MV-4-11 (cell line): ENCODE measurements at regions not wholly inside any gene's neighbourhood (a gene's known extent, or its start where the extent isn't known, plus 50 kb on each side); places are given as distances from the start of the nearest gene placed in this dataset.

Source experiments
- DNase-seq: peaks from one replicate; lab custom pipeline; 2025; lab: John Stamatoyannopoulos, UW

GRCh38 chr10:133035952-133036351 is 51.8 kb upstream of the ADGRA1 start:
- no peak for DNase-seq

DNA sequence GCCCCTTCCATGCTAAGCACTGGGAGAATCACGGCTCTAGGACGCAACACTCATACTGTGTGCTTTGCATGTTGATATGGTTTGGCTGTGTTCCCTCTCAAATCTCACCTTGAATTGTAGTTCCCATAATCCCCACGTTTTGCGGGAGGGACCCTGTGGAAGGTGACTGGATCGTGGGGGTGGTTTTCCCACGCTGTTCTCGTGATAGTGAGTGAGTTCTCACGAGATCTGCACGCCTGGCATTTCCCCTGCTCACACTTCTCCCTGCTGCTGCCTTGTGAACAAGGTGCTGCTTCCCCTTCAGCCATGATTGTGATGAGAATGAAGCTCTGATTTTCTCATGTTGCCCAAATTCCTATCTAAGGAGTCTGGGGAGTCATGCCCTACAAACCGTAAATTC is 53.0 kb upstream of the ADGRA1 start:
- DNase-seq, result no peak

DNA sequence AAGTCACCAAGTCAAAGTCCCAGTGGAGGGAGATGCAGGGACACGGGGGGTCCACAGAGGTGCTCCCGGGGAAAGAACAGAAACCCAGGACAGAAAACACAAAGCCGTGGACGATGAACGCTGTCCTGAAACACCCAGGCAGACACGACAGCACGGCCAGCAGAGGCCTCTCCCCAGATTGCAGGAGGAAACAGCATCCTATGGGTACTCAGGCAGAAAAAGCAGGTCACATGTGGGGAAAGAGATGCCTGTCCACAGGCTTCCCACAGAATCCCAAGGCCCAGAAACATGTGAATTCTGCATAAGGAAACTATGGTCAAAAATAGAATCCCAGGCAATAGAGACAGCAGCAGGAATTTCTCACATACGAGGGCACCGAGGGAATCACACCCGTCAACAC is 53.6 kb upstream of the ADGRA1 start:
- no peak for DNase-seq

DNA sequence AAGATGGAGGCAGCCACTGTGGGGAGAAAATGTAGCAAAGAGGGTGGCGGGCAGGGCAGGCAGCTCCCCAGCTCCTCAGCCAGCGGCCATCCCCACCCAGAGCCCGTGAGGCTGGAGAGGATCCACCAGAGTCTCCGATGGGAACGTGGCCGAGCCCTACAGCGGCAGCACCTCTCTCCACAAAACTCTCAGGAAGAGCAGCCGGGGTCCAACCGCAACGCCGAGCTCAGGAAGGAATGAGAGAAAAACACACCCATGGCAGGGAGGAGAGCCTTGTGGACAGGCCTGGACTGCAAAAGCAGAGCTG is 54.0 kb upstream of the ADGRA1 start:
- no peak for DNase-seq

DNA sequence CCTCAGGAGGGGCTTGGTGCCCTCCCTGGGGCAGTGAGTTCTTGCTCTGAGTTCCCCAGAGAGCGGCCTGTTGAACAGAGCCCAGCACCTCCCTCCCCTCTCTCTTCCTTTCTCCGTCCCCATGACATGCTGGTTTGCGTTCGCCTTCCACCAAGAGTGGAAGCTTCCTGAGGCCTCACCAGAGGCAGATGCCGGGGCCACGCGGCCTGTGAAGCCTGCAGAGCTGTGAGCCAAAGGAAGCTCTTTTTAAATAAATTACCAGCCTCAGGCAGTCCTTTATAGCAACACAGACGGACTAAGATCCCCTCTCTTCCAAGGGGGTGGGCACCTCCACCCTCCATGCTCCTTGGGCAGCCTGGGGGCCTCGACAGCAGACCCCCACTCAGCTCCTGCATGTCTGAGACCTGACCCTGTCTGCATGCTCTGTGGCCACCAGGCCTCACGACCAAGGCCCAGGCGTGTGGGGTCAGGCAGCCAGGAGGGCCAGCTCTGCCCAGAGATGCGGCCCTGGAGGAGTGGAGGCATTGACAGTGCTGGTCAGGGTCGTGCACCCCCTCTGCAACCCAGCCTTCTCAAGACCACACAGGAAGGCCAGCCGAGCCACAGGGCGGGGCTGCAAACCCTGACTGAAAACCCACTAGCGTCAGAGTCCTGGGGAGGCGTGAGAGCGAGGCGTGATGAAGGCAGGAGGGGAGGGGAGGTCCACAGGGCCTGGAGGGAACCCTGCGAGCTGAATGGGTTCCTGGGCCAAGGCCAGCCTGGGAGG is 54.6 kb upstream of the ADGRA1 start:
- no peak for DNase-seq

DNA sequence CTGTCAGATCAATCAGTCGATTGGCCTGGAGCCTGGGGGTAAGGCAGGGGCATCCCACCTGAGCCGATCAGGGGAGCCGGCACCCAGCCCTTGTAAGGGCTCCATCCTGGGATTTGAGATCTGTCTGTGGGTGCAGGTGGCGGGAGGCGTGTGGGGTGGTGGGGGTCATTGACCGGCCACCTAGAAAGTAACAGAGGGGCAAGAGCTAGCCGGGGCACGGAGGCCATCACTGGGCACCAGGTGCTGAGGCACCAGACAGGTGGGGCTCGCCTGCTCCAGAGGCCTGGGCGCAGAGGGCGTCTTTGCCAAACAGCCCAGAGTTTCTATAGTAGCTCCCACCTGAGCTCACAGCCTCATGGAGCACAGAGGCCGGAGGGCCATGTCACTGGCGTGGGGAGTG is 55.5 kb upstream of the ADGRA1 start:
- DNase-seq, result no peak

GRCh38 chr10:133031541-133032125 is 56.1 kb upstream of the ADGRA1 start:
- DNase-seq, result no peak

- DNase-seq, result no peak
Measured at GRCh38 chr10:133030781-133031180, 56.9 kb upstream of the ADGRA1 start.

DNA sequence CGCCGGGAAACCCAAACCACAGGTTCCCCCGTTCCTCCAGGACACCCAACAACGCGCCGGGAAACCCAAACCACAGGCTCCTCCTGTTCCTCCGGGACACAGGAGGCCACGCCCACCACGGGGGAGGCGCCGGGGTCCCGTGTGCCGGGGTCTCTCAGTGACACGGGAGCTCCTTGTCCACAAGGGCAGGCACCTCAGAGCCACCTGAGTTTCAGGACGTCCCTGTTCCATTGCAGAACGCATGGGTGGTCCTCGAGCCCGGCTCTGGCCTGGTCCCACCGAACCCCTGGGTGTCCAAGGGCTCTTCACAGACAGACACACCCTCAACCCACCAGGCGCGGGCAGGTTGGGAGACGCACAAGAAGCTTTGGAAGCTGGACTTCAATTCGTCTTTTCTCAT is 57.6 kb upstream of the ADGRA1 start:
- no peak for DNase-seq

- no peak for DNase-seq
Measured at GRCh38 chr10:133028956-133029355, 58.8 kb upstream of the ADGRA1 start.

DNA sequence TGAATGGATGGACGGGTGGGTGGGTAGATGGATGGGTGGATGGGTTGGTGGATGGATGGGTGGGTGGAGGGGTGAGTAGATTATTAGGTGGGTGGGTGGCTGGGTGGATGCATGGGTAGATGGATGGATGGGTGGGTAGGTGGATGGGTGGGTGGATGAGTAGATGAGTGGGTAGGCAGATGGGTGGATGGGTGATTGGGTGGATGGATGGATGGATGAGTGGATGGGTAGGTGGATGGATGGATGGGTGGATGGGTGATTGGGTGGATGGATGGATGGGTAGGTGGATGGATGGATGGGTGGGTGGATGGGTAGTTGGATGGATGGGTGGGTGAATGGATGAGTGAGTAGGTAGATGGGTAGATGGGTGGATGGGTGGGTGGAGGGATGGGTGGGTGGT is 59.6 kb upstream of the ADGRA1 start:
- DNase-seq, result no peak

- DNase-seq, result no peak
Measured at GRCh38 chr10:133027482-133027881, 60.2 kb upstream of the ADGRA1 start.

DNA sequence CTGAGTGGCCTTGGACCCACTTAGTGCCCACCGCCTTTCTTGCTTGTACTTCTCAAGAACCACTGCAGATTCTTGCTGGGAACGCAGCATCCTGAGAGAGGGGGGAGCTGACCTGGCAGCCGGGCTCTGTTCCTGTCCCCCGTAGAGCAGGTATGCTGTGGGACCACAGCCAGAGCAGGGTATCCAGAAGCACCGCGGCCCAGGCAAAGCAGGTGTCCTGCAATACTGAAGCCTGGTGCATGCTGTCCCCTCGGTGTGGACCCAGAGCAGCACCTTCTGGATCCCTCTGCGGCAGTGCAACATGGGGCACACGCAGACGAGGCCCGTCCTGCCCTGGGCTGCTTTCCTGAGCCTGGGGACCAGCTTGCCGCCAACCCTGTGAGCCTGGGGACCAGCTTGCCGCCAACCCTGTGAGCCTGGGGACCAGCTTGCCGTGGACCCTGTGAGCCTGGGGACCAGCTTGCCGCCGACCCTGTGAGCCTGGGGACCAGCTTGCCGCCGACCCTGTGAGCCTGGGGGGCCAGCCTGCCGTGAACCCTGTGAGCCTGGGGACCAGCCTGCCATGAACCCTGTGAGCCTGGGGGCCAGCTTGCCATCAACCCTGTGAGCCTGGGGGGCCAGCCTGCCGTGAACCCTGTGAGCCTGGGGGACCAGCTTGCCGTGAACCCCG is 60.9 kb upstream of the ADGRA1 start:
- no peak for DNase-seq

- DNase-seq, result no peak
Measured at GRCh38 chr10:133026171-133026570, 61.6 kb upstream of the ADGRA1 start.

GRCh38 chr10:133025558-133026090 is 62.1 kb upstream of the ADGRA1 start:
- DNase-seq, result no peak

DNA sequence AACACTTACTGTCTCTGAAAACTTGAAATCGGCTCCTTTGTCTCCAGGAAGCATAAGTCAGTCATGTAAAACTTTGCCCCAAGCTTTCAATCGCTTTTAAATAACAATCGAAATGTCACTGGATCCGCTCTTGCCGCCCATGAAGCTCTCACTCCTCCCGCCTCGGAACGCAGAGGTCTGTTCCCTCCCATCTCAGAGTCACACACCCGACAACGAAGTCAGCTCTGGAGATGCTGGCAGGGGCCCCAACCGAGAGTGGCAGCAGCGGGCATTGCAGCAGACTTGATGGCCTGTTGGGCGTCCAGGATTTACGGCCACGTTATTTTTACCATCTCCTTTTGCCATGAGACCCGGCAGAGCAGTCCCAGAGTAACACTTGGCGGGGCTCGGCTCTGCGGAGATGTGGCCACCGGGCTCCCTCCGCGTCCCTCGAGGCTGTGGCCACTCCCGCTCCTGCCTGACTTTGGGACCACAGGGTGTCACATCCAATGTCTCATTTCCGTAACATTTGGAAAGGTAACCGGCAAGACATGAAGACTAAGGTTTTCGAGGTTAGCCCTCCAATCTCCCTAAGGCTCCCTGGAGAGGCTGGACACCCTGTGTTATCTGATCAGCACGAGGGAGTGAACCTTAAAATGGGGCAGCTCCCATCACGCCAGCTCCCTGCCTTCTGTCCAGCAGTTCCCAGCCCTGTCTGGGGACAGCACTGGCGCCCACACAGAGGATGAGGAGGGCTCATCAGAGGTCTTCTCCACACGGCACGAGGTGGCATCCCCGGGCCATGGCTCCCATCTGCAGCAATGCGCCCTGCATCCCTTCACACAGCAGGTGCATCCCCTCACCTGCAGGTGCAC is 62.8 kb upstream of the ADGRA1 start:
- no peak for DNase-seq

- DNase-seq, result no peak
Measured at GRCh38 chr10:133023216-133023843, 64.4 kb upstream of the ADGRA1 start.

DNA sequence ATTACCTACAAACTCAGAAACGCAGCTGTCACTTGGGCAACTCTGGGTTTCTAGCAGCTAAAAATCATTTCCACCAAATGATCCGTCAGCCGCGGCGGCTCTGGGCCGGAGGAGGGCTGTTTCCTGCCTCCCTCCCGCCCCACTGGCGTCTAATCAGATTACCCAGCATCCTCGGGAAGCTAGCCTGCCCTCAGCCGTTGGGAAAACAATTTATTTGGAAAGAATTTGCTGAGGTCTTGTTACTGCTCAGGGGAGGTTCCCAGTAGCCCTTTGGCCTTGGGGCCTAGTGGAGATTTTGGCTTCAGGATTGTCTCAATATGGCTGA is 65.0 kb upstream of the ADGRA1 start:
- DNase-seq, result no peak

DNA sequence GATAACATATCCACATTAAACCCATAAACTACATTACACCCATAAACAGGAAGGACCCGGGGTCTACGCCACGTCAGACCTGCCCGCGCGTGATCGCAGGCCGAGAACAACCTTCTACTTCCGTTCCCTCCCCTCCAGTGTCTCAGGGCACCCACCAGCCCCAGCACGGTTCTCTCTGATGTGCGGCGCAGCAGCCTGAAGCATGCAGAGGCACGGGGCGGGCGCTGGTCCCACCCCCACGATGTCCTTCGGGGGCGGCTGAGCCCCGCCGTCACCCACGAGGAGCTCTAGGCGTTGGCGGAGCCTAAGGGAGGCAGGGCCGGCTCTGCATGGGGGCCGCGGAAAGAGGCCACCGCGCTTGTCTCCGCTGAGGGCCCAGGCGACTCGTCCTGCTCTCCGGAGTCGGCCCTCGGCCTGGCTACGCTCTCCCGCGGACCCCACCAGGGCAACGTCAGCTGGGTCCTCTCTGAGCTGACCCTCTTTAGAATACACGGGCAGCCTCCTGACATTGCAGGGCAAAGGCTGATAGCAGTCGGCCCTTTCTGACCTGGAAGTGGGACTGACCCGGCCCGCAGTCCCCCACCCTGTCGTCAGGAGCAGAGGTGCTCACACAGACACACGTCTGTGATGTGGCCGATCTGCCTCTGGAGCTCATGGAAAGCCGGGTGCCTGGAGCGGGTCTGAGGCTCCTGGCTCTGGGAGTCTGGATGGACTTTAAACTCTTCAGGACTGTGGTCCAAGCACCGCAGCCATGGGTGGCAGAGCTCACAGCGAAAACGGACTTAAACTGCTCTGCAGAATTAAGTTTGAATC is 65.6 kb upstream of the ADGRA1 start:
- DNase-seq, result no peak

- no peak for DNase-seq
Measured at GRCh38 chr10:133021116-133021962, 66.4 kb upstream of the ADGRA1 start.
